Stimulated activated naive CD8-positive, alpha-beta T cell treated with anti-CD3 and anti-CD28 coated beads, Interleukin-15, Interleukin-2, amounts not matched to agents 100 U/mL and 50 U/mL, for 24 hours (primary cell): ENCODE measurements at regions not wholly inside any gene's neighbourhood (a gene's known extent, or its start where the extent isn't known, plus 50 kb on each side); places are given as distances from the start of the nearest gene placed in this dataset.
"Not testable (repeated sequence)": the region's sequence is repeated elsewhere in the genome, so short reads cannot be mapped to it uniquely, and the experiment has no call there.

Source experiments
- ATAC-seq: fragments of 150-1000 bp; cut with Tn5 transposase; one replicate; pipeline ENCODE4 v1.10.0; 2021
- DNase-seq: peaks from one replicate; pipeline ENCODE4 v3.0.0; 2021

GRCh38 chr7:113301983-113302382, 183.6 kb upstream of the SMIM30 start:
- ATAC-seq = no peak
- no peak for DNase-seq

- ATAC-seq (no peak), DNase-seq (no peak)
Measured at GRCh38 chr7:113301141-113301540, 182.8 kb upstream of the SMIM30 start.

- no peak for DNase-seq
- no peak for ATAC-seq
Measured at GRCh38 chr7:113299748-113300147, 181.4 kb upstream of the SMIM30 start.

- ATAC-seq (no peak), DNase-seq (no peak)
Measured at GRCh38 chr7:113298501-113298900, 180.1 kb upstream of the SMIM30 start.

GRCh38 chr7:113294750-113295149, 176.4 kb upstream of the SMIM30 start:
- DNase-seq = no peak
- no peak for ATAC-seq

- DNase-seq (no peak), ATAC-seq (no peak)
Measured at GRCh38 chr7:113292105-113292504, 173.8 kb upstream of the SMIM30 start.

- ATAC-seq (no peak), DNase-seq (no peak)
Measured at GRCh38 chr7:113291058-113291457, 172.7 kb upstream of the SMIM30 start.

GRCh38 chr7:113289140-113289740, 170.9 kb upstream of the SMIM30 start:
- DNase-seq (no peak), ATAC-seq (no peak)

- ATAC-seq (no peak), DNase-seq (no peak)
Measured at GRCh38 chr7:113285411-113285810, 167.1 kb upstream of the SMIM30 start.

- no peak for DNase-seq
Measured at GRCh38 chr7:113283861-113284260, 165.5 kb upstream of the SMIM30 start.

GRCh38 chr7:113282875-113283274, 164.5 kb upstream of the SMIM30 start:
- no peak for ATAC-seq
- no peak for DNase-seq

More at GRCh38 chr7:113283861-113284260, 165.5 kb upstream of the SMIM30 start:
- no peak for ATAC-seq

GRCh38 chr7:113281223-113281622, 162.9 kb upstream of the SMIM30 start:
- DNase-seq = no peak
- ATAC-seq = no peak

GRCh38 chr7:113279256-113279655, 160.9 kb upstream of the SMIM30 start:
- no peak for ATAC-seq
- no peak for DNase-seq

GRCh38 chr7:113270790-113271189, 152.4 kb upstream of the SMIM30 start:
- DNase-seq (no peak), ATAC-seq (no peak)

GRCh38 chr7:113269592-113269991, 151.2 kb upstream of the SMIM30 start:
- ATAC-seq, DNase-seq: not testable (repeated sequence)

- DNase-seq (no peak), ATAC-seq (no peak)
Measured at GRCh38 chr7:113268757-113269156, 150.4 kb upstream of the SMIM30 start.

- no peak for DNase-seq
- no peak for ATAC-seq
Measured at GRCh38 chr7:113267885-113268284, 149.5 kb upstream of the SMIM30 start.

GRCh38 chr7:113267271-113267670, 148.9 kb upstream of the SMIM30 start:
- ATAC-seq = no peak
- no peak for DNase-seq

GRCh38 chr7:113263749-113264148, 145.4 kb upstream of the SMIM30 start:
- ATAC-seq = no peak
- DNase-seq = no peak

- DNase-seq, ATAC-seq: not testable (repeated sequence)
Measured at GRCh38 chr7:113263215-113263742, 144.9 kb upstream of the SMIM30 start.

- DNase-seq = no peak
- no peak for ATAC-seq
Measured at GRCh38 chr7:113256883-113257531, 138.7 kb upstream of the SMIM30 start.

- DNase-seq = no peak
Measured at GRCh38 chr7:113247198-113247597, 128.8 kb upstream of the SMIM30 start.

GRCh38 chr7:113246738-113247137, 128.4 kb upstream of the SMIM30 start:
- ATAC-seq = no peak

More at GRCh38 chr7:113247198-113247597, 128.8 kb upstream of the SMIM30 start:
- no peak for ATAC-seq

GRCh38 chr7:113232885-113233284, 114.5 kb upstream of the SMIM30 start:
- no peak for DNase-seq
- no peak for ATAC-seq

More at GRCh38 chr7:113246738-113247137, 128.4 kb upstream of the SMIM30 start:
- no peak for DNase-seq
